Naive thymus-derived CD8-positive, alpha-beta T cell (primary cell): ENCODE measurements at regions not wholly inside any gene's neighbourhood (a gene's known extent, or its start where the extent isn't known, plus 50 kb on each side); places are given as distances from the start of the nearest gene placed in this dataset.

Experiments used
- ATAC-seq, 2 donors: fragments of 150-1000 bp; cut with Tn5 transposase in 1 of 2; sonication (Bioruptor Pico), chemical (Tn5 transposase) in 1 of 2; 1 replicate in 1 of 2; 2 replicates in 1 of 2; pipeline ENCODE4 v1.10.0; 2021; ENCODE audit warnings: mild to moderate bottlenecking in 2 of 2, moderate library complexity in 2 of 2
- POLR2A ChIA-PET: fragments of 350-600 bp; sonication (Branson Sonifier 250); formaldehyde crosslinking; loops from one replicate; lab custom pipeline; 2021; ENCODE audit warnings: antibody characterized with exemption; lab: Charles Lee
- DNase-seq, 10 donors: peaks; one replicate each; pipeline versions ENCODE4 v3.0.0 to v3.0.0-alpha.2; 2020 to 2022
- H3K27ac Mint-ChIP-seq, 10 donors: one replicate each; pipeline ENCODE4 v1.8.0; 2020 to 2022; ENCODE audit warnings: mild to moderate bottlenecking in 10 of 10, mixed read lengths in 10 of 10, moderate library complexity in 4 of 10, inconsistent platforms in 1 of 10
- H3K27me3 Mint-ChIP-seq, 5 donors: one replicate each; pipeline ENCODE4 v1.8.0; 2021 to 2022; ENCODE audit warnings: mixed read lengths in 5 of 5
- H3K36me3 Mint-ChIP-seq, 3 donors: one replicate each; pipeline ENCODE4 v1.8.0; 2020 to 2022; ENCODE audit warnings: mixed read lengths in 3 of 3, mild to moderate bottlenecking in 2 of 3, inconsistent platforms in 1 of 3
- H3K4me1 Mint-ChIP-seq, 4 donors: one replicate each; pipeline ENCODE4 v1.8.0; 2021 to 2022; ENCODE audit warnings: mixed read lengths in 4 of 4
- H3K4me3 Mint-ChIP-seq, 10 donors: one replicate each; pipeline ENCODE4 v1.8.0; 2020 to 2022; ENCODE audit warnings: mild to moderate bottlenecking in 10 of 10, mixed read lengths in 10 of 10, moderate library complexity in 6 of 10, inconsistent platforms in 1 of 10
- H3K9me3 Mint-ChIP-seq, 9 donors: one replicate each; pipeline ENCODE4 v1.8.0; 2020 to 2022; ENCODE audit warnings: mixed read lengths in 9 of 9, mild to moderate bottlenecking in 3 of 9, inconsistent platforms in 1 of 9, moderate library complexity in 1 of 9

GRCh38 chr6:164303102-164303964, 888.8 kb downstream of the QKI start:
- no peak overlapping the region for H3K27ac Mint-ChIP-seq
- POLR2A ChIA-PET = no interaction called here

GRCh38 chr6:164296411-164296810, 881.9 kb downstream of the QKI start:
- POLR2A ChIA-PET = no interaction called here
- Mint-ChIP-seq H3K9me3 (peaks cover 0 to 11% (median 3%) of the 10 kb centered on the region in 9 donors), H3K36me3 (no peaks in the 10 kb centered on the region), H3K27ac (no peak overlapping the region), H3K4me1 (no peaks in the 10 kb centered on the region), H3K27me3 (no peaks in the 10 kb centered on the region), H3K4me3 (no peak overlapping the region)
- ATAC-seq = no peak
- DNase-seq = no peak

More at GRCh38 chr6:164303102-164303964, 888.8 kb downstream of the QKI start:
- peaks cover 0 to 13% (median 3%) of the 10 kb centered on the region in 9 donors for H3K9me3 Mint-ChIP-seq
- no peak for ATAC-seq
- H3K4me3 Mint-ChIP-seq = no peak overlapping the region
- no peaks in the 10 kb centered on the region for H3K4me1 Mint-ChIP-seq
- DNase-seq = no peak
- no peaks in the 10 kb centered on the region for H3K27me3 Mint-ChIP-seq
- H3K36me3 Mint-ChIP-seq = no peaks in the 10 kb centered on the region

- POLR2A ChIA-PET = no interaction called here
- no peak for ATAC-seq
- Mint-ChIP-seq H3K4me3 (no peak overlapping the region), H3K27me3 (no peaks in the 10 kb centered on the region), H3K9me3 (peaks cover 0 to 11% (median 3%) of the 10 kb centered on the region in 9 donors), H3K27ac (no peak overlapping the region), H3K36me3 (no peaks in the 10 kb centered on the region), H3K4me1 (no peaks in the 10 kb centered on the region)
- no peak for DNase-seq
Measured at GRCh38 chr6:164294047-164294784, 879.7 kb downstream of the QKI start.

GRCh38 chr6:164291224-164291623, 876.7 kb downstream of the QKI start:
- no peaks in the 10 kb centered on the region for H3K27me3 Mint-ChIP-seq
- no peaks in the 10 kb centered on the region for H3K4me1 Mint-ChIP-seq
- no peak for ATAC-seq

GRCh38 chr6:164290101-164290500, 875.6 kb downstream of the QKI start:
- Mint-ChIP-seq H3K36me3 (no peaks in the 10 kb centered on the region), H3K4me1 (no peaks in the 10 kb centered on the region), H3K9me3 (peaks cover 0 to 13% (median 7%) of the 10 kb centered on the region in 9 donors), H3K27ac (no peak overlapping the region), H3K27me3 (no peaks in the 10 kb centered on the region), H3K4me3 (no peak overlapping the region)
- ATAC-seq (no peak), DNase-seq (no peak)
- POLR2A ChIA-PET = no interaction called here

More at GRCh38 chr6:164291224-164291623, 876.7 kb downstream of the QKI start:
- H3K4me3 Mint-ChIP-seq = no peak overlapping the region
- peaks cover 0 to 17% (median 7%) of the 10 kb centered on the region in 9 donors for H3K9me3 Mint-ChIP-seq
- DNase-seq = no peak
- H3K27ac Mint-ChIP-seq = no peak overlapping the region
- POLR2A ChIA-PET = no interaction called here
- no peaks in the 10 kb centered on the region for H3K36me3 Mint-ChIP-seq

- Mint-ChIP-seq H3K4me1 (no peaks in the 10 kb centered on the region), H3K9me3 (peaks cover 0 to 19% (median 2%) of the 10 kb centered on the region in 9 donors), H3K27ac (no peak overlapping the region), H3K36me3 (no peaks in the 10 kb centered on the region), H3K4me3 (no peak overlapping the region), H3K27me3 (peaks cover 0 to 4% (median 0%) of the 10 kb centered on the region in 5 donors)
- ATAC-seq (no peak), DNase-seq (no peak)
- POLR2A ChIA-PET = no interaction called here
Measured at GRCh38 chr6:164286011-164286410, 871.5 kb downstream of the QKI start.

- H3K4me3 Mint-ChIP-seq = no peak overlapping the region
Measured at GRCh38 chr6:164283574-164283973, 869.1 kb downstream of the QKI start.

GRCh38 chr6:164276211-164276610, 861.7 kb downstream of the QKI start:
- ATAC-seq (no peak), DNase-seq (no peak)
- POLR2A ChIA-PET = no interaction called here
- H3K4me3 Mint-ChIP-seq = no peak overlapping the region
- H3K27me3 Mint-ChIP-seq = no peaks in the 10 kb centered on the region
- peaks cover 0 to 4% (median 0%) of the 10 kb centered on the region in 3 donors for H3K36me3 Mint-ChIP-seq
- peaks cover 0 to 27% (median 10%) of the 10 kb centered on the region in 9 donors for H3K9me3 Mint-ChIP-seq
- H3K27ac Mint-ChIP-seq = no peak overlapping the region
- no peaks in the 10 kb centered on the region for H3K4me1 Mint-ChIP-seq

More at GRCh38 chr6:164283574-164283973, 869.1 kb downstream of the QKI start:
- POLR2A ChIA-PET = no interaction called here
- Mint-ChIP-seq H3K9me3 (peaks cover 0 to 13% (median 3%) of the 10 kb centered on the region in 9 donors), H3K36me3 (no peaks in the 10 kb centered on the region), H3K4me1 (no peaks in the 10 kb centered on the region), H3K27me3 (peaks cover 0 to 4% (median 0%) of the 10 kb centered on the region in 5 donors), H3K27ac (no peak overlapping the region)
- DNase-seq (no peak), ATAC-seq (no peak)

GRCh38 chr6:164275773-164276172, 861.3 kb downstream of the QKI start:
- no peaks in the 10 kb centered on the region for H3K27me3 Mint-ChIP-seq
- DNase-seq = no peak
- no peaks in the 10 kb centered on the region for H3K4me1 Mint-ChIP-seq
- H3K9me3 Mint-ChIP-seq = peaks cover 0 to 27% (median 10%) of the 10 kb centered on the region in 9 donors
- H3K4me3 Mint-ChIP-seq = no peak overlapping the region
- POLR2A ChIA-PET = no interaction called here
- peaks cover 0 to 4% (median 0%) of the 10 kb centered on the region in 3 donors for H3K36me3 Mint-ChIP-seq
- H3K27ac Mint-ChIP-seq = no peak overlapping the region
- ATAC-seq = no peak

- Mint-ChIP-seq H3K27ac (no peak overlapping the region), H3K9me3 (peaks cover 0 to 34% (median 10%) of the 10 kb centered on the region in 9 donors), H3K36me3 (peaks cover 0 to 4% (median 0%) of the 10 kb centered on the region in 3 donors), H3K27me3 (no peaks in the 10 kb centered on the region), H3K4me1 (no peaks in the 10 kb centered on the region), H3K4me3 (no peak overlapping the region)
- POLR2A ChIA-PET = no interaction called here
- DNase-seq (no peak), ATAC-seq (no peak)
Measured at GRCh38 chr6:164274493-164274892, 860.0 kb downstream of the QKI start.

- no peak overlapping the region for H3K27ac Mint-ChIP-seq
- POLR2A ChIA-PET = no interaction called here
- no peaks in the 10 kb centered on the region for H3K4me1 Mint-ChIP-seq
- no peaks in the 10 kb centered on the region for H3K27me3 Mint-ChIP-seq
- peaks cover 0 to 38% (median 8%) of the 10 kb centered on the region in 9 donors for H3K9me3 Mint-ChIP-seq
- H3K4me3 Mint-ChIP-seq = no peak overlapping the region
- DNase-seq = no peak
- peaks cover 0 to 4% (median 0%) of the 10 kb centered on the region in 3 donors for H3K36me3 Mint-ChIP-seq
- ATAC-seq = no peak
Measured at GRCh38 chr6:164273491-164273890, 859.0 kb downstream of the QKI start.

GRCh38 chr6:164266851-164267250, 852.3 kb downstream of the QKI start:
- Mint-ChIP-seq H3K27me3 (peaks cover 0 to 4% (median 0%) of the 10 kb centered on the region in 5 donors), H3K27ac (no peak overlapping the region), H3K4me3 (no peak overlapping the region), H3K4me1 (no peaks in the 10 kb centered on the region), H3K36me3 (no peaks in the 10 kb centered on the region), H3K9me3 (peaks cover 0 to 21% (median 3%) of the 10 kb centered on the region in 9 donors)
- DNase-seq (no peak), ATAC-seq (no peak)
- POLR2A ChIA-PET = no interaction called here

- no peak for DNase-seq
- Mint-ChIP-seq H3K36me3 (no peaks in the 10 kb centered on the region), H3K4me1 (no peaks in the 10 kb centered on the region), H3K27ac (no peak overlapping the region), H3K4me3 (no peak overlapping the region), H3K27me3 (no peaks in the 10 kb centered on the region), H3K9me3 (peaks cover 0 to 10% (median 0%) of the 10 kb centered on the region in 9 donors)
- POLR2A ChIA-PET = no interaction called here
- ATAC-seq = no peak
Measured at GRCh38 chr6:164262348-164262747, 847.8 kb downstream of the QKI start.
